Islet precursor cell (in vitro differentiated cells): ENCODE measurements at regions not wholly inside any gene's neighbourhood (a gene's known extent, or its start where the extent isn't known, plus 50 kb on each side); places are given as distances from the start of the nearest gene placed in this dataset.
"Not testable (repeated sequence)": the region's sequence is repeated elsewhere in the genome, so short reads cannot be mapped to it uniquely, and the experiment has no call there.

Source experiments
- DNase-seq: peaks from one replicate; pipeline ENCODE4 v3.0.0-alpha.2; 2018

GRCh38 chr4:96342790-96343455 is 503.0 kb downstream of the PDHA2 start:
- no peak for DNase-seq

DNA sequence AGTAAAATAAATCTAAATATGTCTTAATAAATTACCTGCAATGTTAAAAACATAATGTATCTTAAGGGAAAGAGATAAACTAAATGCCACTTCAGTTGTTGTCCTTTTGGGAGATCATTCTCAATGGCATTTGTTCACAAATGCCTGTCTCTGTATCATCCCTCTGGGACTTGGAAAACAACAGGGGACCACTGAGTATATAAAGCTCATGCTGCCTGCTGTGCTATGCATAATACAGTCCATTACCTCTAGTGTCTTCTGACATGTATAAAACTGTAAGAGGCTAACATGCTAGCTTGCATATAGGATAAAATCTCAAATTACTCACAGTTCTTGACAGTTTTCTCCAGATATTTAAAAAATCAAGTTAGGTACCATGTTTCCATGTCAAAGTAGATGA is 503.9 kb downstream of the PDHA2 start:
- no peak for DNase-seq

- DNase-seq, result peak; percentile 57
Measured at GRCh38 chr4:96347582-96347981, 507.7 kb downstream of the PDHA2 start.

- DNase-seq, result no peak
Measured at GRCh38 chr4:96352051-96352517, 512.2 kb downstream of the PDHA2 start.

DNA sequence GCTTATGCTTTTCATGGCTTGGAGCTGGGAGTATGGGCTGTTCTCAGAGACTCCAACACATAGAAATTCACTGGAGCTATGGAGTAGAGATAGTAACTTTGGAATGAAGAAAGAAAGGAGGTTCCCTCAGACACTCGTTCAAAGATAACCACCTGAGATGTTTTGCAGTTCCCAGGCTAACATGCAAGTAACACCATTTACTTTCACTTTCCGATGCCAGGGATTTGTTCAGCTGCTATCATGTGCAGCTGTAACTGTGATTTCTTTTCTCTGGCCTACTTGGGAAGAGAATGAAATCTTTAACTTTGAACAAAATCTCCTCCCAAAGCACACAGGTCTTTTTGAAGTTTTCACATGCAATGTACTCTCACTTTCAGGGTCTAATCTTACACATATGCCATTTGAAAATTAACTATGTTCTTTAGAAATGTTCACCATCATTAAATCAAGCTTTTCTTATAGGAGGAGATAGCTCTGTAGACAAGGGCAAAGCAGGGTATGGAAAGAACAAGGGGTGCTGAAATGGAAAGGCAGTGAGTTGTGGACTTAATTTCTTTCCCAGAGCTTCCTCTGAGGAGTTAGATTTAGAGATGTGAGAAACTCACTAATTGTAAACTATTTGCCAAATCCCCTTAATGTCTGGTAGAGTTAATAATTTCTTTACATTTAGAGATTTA is 514.3 kb downstream of the PDHA2 start:
- DNase-seq, result no peak

DNA sequence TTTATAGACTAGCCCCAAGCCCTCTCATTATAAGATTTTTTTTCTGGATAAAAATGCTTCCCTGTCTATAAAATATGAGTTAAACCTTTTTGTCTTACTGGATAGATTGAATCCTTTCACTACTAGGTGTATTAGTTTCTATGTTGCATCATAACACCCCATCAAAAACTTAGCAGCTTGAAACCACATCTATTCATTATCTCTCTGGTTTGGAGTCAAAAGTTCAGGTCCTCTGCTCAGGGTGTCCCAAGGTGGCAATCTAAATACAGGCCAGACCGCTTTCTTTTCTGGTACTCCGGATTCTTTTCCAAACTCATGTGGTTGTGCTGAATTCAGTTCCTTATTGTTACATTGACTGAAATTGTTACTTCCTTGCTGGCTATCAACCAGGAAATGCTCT is 515.5 kb downstream of the PDHA2 start:
- DNase-seq, result no peak

GRCh38 chr4:96356591-96357370 is 516.9 kb downstream of the PDHA2 start:
- DNase-seq, result no peak

DNA sequence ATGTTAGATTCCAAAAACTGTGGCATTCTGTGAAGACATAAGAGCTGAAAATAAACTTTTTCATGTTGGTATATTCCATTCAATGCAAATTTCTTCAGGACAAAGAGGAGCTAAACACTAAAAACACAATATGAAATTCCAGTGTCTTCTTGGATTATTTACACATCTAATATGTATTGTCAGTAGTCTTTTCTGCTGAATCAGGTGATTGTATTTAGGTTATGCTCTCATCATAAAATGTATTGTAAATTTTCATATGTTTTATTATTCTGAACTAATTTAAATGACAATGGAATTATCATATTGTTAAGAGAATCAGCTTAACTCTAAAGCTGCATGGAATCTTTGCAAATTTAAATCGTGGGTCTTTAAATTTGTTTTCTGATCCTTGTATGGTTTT is 526.7 kb downstream of the PDHA2 start:
- DNase-seq, result no peak

- DNase-seq, result no peak
Measured at GRCh38 chr4:96375367-96375766, 535.5 kb downstream of the PDHA2 start.

DNA sequence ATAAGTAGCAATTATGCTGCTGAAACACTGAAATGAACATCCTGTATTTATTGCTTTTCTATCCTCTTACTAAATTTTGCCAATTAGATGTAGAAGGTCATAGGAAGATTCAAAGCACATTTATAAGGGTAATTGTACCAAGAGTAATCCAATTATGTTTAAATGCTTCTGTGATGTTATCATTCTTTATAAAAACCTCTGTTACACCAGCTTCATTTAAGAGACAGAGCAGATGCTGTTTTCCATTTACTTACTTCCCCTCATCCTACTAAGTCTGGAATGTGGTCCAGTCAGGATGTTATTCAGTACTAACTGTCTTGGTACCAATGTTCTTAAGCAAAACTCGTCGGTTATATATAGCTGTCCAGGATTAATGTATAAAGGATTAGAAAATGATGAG is 539.6 kb downstream of the PDHA2 start:
- no peak for DNase-seq

GRCh38 chr4:96380106-96380505 is 540.2 kb downstream of the PDHA2 start:
- DNase-seq, result no peak

DNA sequence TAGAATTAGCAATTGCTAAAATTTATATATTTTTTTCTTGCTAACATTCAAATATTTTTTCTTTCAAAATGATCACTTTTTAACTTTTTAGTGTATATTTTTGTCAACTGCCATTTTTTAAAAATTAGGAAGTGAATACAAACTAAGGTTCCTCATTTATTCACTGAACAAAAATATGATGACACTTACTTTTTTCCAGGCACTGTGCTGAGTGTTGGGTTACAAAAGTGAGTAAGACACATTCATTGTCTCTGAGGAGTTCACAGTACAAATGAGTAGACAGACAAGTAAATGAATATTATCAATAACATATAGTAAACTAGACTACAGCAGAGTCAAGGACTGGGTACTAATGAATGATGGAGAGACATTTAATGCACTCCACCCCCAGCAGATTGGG is 543.5 kb downstream of the PDHA2 start:
- DNase-seq, result no peak

DNA sequence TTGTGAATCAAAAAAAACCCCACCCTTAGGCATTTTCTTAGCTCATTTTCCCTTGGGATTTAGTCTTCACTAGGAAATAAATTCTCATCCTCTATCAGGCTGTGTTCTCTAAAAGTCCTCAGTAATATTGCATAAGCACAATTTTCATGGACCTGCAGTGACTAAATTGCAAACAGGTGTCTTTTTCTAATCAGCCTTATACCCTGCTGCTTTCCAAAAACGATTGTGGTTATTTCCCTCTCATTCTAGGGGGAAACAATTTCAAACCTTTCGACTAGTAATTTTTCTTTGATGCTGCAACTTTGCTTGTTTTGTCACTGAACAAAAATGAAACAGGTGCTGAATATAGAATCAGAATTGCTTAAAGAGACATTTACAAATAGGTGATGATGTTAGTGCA is 549.9 kb downstream of the PDHA2 start:
- DNase-seq, result no peak

GRCh38 chr4:96390404-96390803 is 550.5 kb downstream of the PDHA2 start:
- no peak for DNase-seq

GRCh38 chr4:96395747-96396146 is 555.9 kb downstream of the PDHA2 start:
- no peak for DNase-seq

DNA sequence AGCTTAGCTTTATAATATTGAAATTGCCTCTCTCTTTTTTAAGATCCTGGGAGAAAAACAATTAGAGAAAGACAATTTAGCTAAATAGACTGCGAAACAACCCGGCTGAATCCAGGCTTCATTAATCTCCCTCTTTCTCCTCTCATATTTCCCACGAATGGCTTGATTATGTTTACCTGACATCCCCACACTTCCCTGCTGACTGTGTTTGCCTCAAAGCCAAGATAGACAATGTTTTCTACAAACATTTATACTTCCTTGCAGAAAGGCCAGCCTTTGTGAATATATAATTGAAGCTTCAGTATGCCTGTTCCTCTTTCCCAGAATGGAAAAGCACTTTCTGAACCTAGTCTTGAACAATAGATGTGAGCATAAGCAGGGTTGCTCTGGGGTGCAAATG is 566.8 kb downstream of the PDHA2 start:
- no peak for DNase-seq

GRCh38 chr4:96407225-96407624 is 567.3 kb downstream of the PDHA2 start:
- DNase-seq, result no peak

- no peak for DNase-seq
Measured at GRCh38 chr4:96407738-96408463, 568.0 kb downstream of the PDHA2 start.

GRCh38 chr4:96414853-96415252 is 575.0 kb downstream of the PDHA2 start:
- not testable (repeated sequence) for DNase-seq

DNA sequence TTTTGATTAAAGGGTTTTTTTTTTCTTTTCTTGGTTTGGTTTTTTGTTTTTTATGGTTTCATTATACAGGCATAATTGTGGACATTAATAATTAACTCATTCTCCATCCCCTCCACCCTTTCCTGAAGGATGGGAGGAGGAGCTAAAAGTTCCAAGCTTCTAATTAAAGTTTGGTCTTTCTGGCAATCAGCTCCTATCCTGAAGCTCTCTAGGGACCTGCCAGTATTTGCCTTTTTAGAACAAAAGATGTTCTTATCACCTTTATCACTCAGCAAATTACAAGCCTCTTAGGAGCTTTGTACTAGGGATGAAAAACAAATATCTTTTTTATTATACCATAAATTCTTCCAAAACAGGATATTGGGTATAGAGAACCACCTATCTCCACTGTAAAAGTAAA is 589.8 kb downstream of the PDHA2 start:
- no peak for DNase-seq

DNA sequence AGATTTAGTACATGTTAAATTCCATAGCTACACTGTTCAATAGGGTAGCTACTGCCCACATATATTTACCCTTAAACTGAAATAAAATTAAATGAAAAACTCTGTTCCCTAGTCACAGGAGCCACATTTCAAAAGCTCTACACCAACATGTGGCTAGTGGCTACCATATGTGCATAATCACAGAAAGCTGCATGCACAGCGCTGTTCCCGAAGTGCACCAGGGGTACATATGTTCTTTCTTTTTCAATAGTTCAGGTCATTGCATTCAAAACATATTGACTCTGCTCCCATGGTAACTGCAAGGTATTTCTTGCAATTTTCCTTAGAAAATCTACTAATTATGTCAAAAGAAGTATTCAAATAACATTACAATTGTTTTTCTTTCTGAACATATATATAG is 591.2 kb downstream of the PDHA2 start:
- DNase-seq, result no peak

DNA sequence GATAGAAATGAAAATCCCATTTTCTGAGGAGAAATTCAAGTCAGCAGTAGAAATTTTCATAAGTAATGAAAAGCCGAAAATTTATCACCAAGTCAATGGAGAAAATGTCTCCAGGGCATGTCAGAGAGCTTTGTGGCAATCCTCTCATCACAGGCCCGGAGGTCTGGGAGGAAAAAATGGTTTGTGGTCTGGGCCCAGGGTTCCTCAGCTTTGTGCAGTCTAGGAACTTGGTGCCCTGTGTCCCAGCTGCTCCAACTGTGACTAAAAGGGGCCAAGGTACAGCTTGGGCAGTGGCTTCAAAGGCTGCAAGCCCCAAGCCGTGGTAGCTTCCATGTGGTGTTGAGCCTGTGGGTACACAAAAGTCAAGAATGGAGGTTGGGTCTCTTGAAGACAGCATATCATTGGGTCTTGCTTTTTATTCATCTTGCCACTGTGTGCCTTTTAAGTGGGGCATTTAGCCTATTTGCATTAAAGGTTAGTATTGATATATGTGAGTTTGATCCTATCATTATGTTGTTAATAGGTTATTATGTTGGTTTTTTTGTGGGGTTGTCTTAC is 608.5 kb downstream of the PDHA2 start:
- no peak for DNase-seq
